ENCODE measurements at regions not wholly inside any gene's neighbourhood (a gene's known extent, or its start where the extent isn't known, plus 50 kb on each side); places are given as distances from the start of the nearest gene placed in this dataset.

- Histone ChIP-seq H3K27ac (ENCODE audit: low read length) (no peak overlapping the region), H3K4me3 (ENCODE audit: low read length in 2 of 2) (no peak overlapping the region), H3K9me3 (ENCODE audit: control insufficient read depth in 2 of 2, low read length in 2 of 2) (no peaks in the 10 kb centered on the region), H3K4me1 (ENCODE audit: control insufficient read depth, insufficient read depth, low read length) (no peaks in the 10 kb centered on the region), H3K9ac (ENCODE audit: low read length in 2 of 2) (no peak overlapping the region), H3K36me3 (ENCODE audit: control insufficient read depth in 2 of 2, insufficient read depth in 2 of 2, low read length in 2 of 2) (no peaks in the 10 kb centered on the region), H3K27me3 (ENCODE audit: control insufficient read depth in 1 of 2, insufficient read depth in 2 of 2, low read length in 2 of 2) (no peaks in the 10 kb centered on the region)
Measured at GRCh38 chr7:46213154-46213537, 292.1 kb upstream of the IGFBP3 start.

- Histone ChIP-seq H3K4me3 (ENCODE audit: low read length in 2 of 2) (no peak overlapping the region), H3K9me3 (ENCODE audit: control insufficient read depth in 2 of 2, low read length in 2 of 2) (no peaks in the 10 kb centered on the region), H3K27me3 (ENCODE audit: control insufficient read depth in 1 of 2, insufficient read depth in 2 of 2, low read length in 2 of 2) (no peaks in the 10 kb centered on the region), H3K36me3 (ENCODE audit: control insufficient read depth in 2 of 2, insufficient read depth in 2 of 2, low read length in 2 of 2) (no peaks in the 10 kb centered on the region), H3K27ac (ENCODE audit: low read length) (no peak overlapping the region), H3K4me1 (ENCODE audit: control insufficient read depth, insufficient read depth, low read length) (no peaks in the 10 kb centered on the region), H3K9ac (ENCODE audit: low read length in 2 of 2) (no peak overlapping the region)
Measured at GRCh38 chr7:46212425-46213153, 291.5 kb upstream of the IGFBP3 start.

- Histone ChIP-seq H3K9ac (ENCODE audit: low read length in 2 of 2) (no peak overlapping the region), H3K4me3 (ENCODE audit: low read length in 2 of 2) (no peak overlapping the region), H3K36me3 (ENCODE audit: control insufficient read depth in 2 of 2, insufficient read depth in 2 of 2, low read length in 2 of 2) (no peaks in the 10 kb centered on the region), H3K4me1 (ENCODE audit: control insufficient read depth, insufficient read depth, low read length) (peaks cover 5% of the 10 kb centered on the region), H3K9me3 (ENCODE audit: control insufficient read depth in 2 of 2, low read length in 2 of 2) (no peaks in the 10 kb centered on the region), H3K27ac (ENCODE audit: low read length) (no peak overlapping the region), H3K27me3 (ENCODE audit: control insufficient read depth in 1 of 2, insufficient read depth in 2 of 2, low read length in 2 of 2) (no peaks in the 10 kb centered on the region)
Measured at GRCh38 chr7:46210467-46210866, 289.4 kb upstream of the IGFBP3 start.

GRCh38 chr7:46209611-46210388, 288.7 kb upstream of the IGFBP3 start:
- Histone ChIP-seq H3K4me3 (ENCODE audit: low read length in 2 of 2) (no peak overlapping the region), H3K9ac (ENCODE audit: low read length in 2 of 2) (no peak overlapping the region), H3K27me3 (ENCODE audit: control insufficient read depth in 1 of 2, insufficient read depth in 2 of 2, low read length in 2 of 2) (no peaks in the 10 kb centered on the region), H3K4me1 (ENCODE audit: control insufficient read depth, insufficient read depth, low read length) (peaks cover 5% of the 10 kb centered on the region), H3K27ac (ENCODE audit: low read length) (no peak overlapping the region), H3K9me3 (ENCODE audit: control insufficient read depth in 2 of 2, low read length in 2 of 2) (no peaks in the 10 kb centered on the region), H3K36me3 (ENCODE audit: control insufficient read depth in 2 of 2, insufficient read depth in 2 of 2, low read length in 2 of 2) (no peaks in the 10 kb centered on the region)

- Histone ChIP-seq H3K4me1 (ENCODE audit: control insufficient read depth, insufficient read depth, low read length) (peaks cover 5% of the 10 kb centered on the region), H3K27ac (ENCODE audit: low read length) (no peak overlapping the region), H3K9me3 (ENCODE audit: control insufficient read depth in 2 of 2, low read length in 2 of 2) (no peaks in the 10 kb centered on the region), H3K4me3 (ENCODE audit: low read length in 2 of 2) (no peak overlapping the region), H3K9ac (ENCODE audit: low read length in 2 of 2) (no peak overlapping the region), H3K27me3 (ENCODE audit: control insufficient read depth in 1 of 2, insufficient read depth in 2 of 2, low read length in 2 of 2) (no peaks in the 10 kb centered on the region), H3K36me3 (ENCODE audit: control insufficient read depth in 2 of 2, insufficient read depth in 2 of 2, low read length in 2 of 2) (no peaks in the 10 kb centered on the region)
Measured at GRCh38 chr7:46208635-46209525, 287.8 kb upstream of the IGFBP3 start.

- no peaks in the 10 kb centered on the region for H3K36me3 ChIP-seq (ENCODE audit: control insufficient read depth in 2 of 2, insufficient read depth in 2 of 2, low read length in 2 of 2)
- no peak overlapping the region for H3K27ac ChIP-seq (ENCODE audit: low read length)
- H3K4me3 ChIP-seq (ENCODE audit: low read length in 2 of 2), result no peak overlapping the region
- no peaks in the 10 kb centered on the region for H3K27me3 ChIP-seq (ENCODE audit: control insufficient read depth in 1 of 2, insufficient read depth in 2 of 2, low read length in 2 of 2)
- H3K4me1 ChIP-seq (ENCODE audit: control insufficient read depth, insufficient read depth, low read length), result peaks cover 5% of the 10 kb centered on the region
- no peaks in the 10 kb centered on the region for H3K9me3 ChIP-seq (ENCODE audit: control insufficient read depth in 2 of 2, low read length in 2 of 2)
- H3K9ac ChIP-seq (ENCODE audit: low read length in 2 of 2), result no peak overlapping the region
Measured at GRCh38 chr7:46207931-46208634, 287.0 kb upstream of the IGFBP3 start.

GRCh38 chr7:46206476-46207060, 285.5 kb upstream of the IGFBP3 start:
- Histone ChIP-seq H3K36me3 (ENCODE audit: control insufficient read depth in 2 of 2, insufficient read depth in 2 of 2, low read length in 2 of 2) (no peaks in the 10 kb centered on the region), H3K27me3 (ENCODE audit: control insufficient read depth in 1 of 2, insufficient read depth in 2 of 2, low read length in 2 of 2) (no peaks in the 10 kb centered on the region), H3K4me3 (ENCODE audit: low read length in 2 of 2) (no peak overlapping the region), H3K4me1 (ENCODE audit: control insufficient read depth, insufficient read depth, low read length) (peaks cover 5% of the 10 kb centered on the region), H3K9me3 (ENCODE audit: control insufficient read depth in 2 of 2, low read length in 2 of 2) (no peaks in the 10 kb centered on the region), H3K9ac (ENCODE audit: low read length in 2 of 2) (no peak overlapping the region), H3K27ac (ENCODE audit: low read length) (no peak overlapping the region)

- Histone ChIP-seq H3K9me3 (ENCODE audit: control insufficient read depth in 2 of 2, low read length in 2 of 2) (no peaks in the 10 kb centered on the region), H3K4me1 (ENCODE audit: control insufficient read depth, insufficient read depth, low read length) (peaks cover 5% of the 10 kb centered on the region), H3K27ac (ENCODE audit: low read length) (no peak overlapping the region), H3K36me3 (ENCODE audit: control insufficient read depth in 2 of 2, insufficient read depth in 2 of 2, low read length in 2 of 2) (no peaks in the 10 kb centered on the region), H3K27me3 (ENCODE audit: control insufficient read depth in 1 of 2, insufficient read depth in 2 of 2, low read length in 2 of 2) (no peaks in the 10 kb centered on the region), H3K4me3 (ENCODE audit: low read length in 2 of 2) (no peak overlapping the region), H3K9ac (ENCODE audit: low read length in 2 of 2) (no peak overlapping the region)
Measured at GRCh38 chr7:46205478-46205877, 284.4 kb upstream of the IGFBP3 start.

- Histone ChIP-seq H3K9ac (ENCODE audit: low read length in 2 of 2) (no peak overlapping the region), H3K27me3 (ENCODE audit: control insufficient read depth in 1 of 2, insufficient read depth in 2 of 2, low read length in 2 of 2) (no peaks in the 10 kb centered on the region), H3K4me1 (ENCODE audit: control insufficient read depth, insufficient read depth, low read length) (peaks cover 5% of the 10 kb centered on the region), H3K27ac (ENCODE audit: low read length) (no peak overlapping the region), H3K9me3 (ENCODE audit: control insufficient read depth in 2 of 2, low read length in 2 of 2) (no peaks in the 10 kb centered on the region), H3K36me3 (ENCODE audit: control insufficient read depth in 2 of 2, insufficient read depth in 2 of 2, low read length in 2 of 2) (no peaks in the 10 kb centered on the region), H3K4me3 (ENCODE audit: low read length in 2 of 2) (no peak overlapping the region)
Measured at GRCh38 chr7:46203926-46204325, 282.9 kb upstream of the IGFBP3 start.

GRCh38 chr7:46202379-46202778, 281.3 kb upstream of the IGFBP3 start:
- H3K27ac ChIP-seq (ENCODE audit: low read length), result no peak overlapping the region
- no peak overlapping the region for H3K4me3 ChIP-seq (ENCODE audit: low read length in 2 of 2)
- peaks cover 5% of the 10 kb centered on the region for H3K4me1 ChIP-seq (ENCODE audit: control insufficient read depth, insufficient read depth, low read length)
- no peaks in the 10 kb centered on the region for H3K36me3 ChIP-seq (ENCODE audit: control insufficient read depth in 2 of 2, insufficient read depth in 2 of 2, low read length in 2 of 2)
- H3K9me3 ChIP-seq (ENCODE audit: control insufficient read depth in 2 of 2, low read length in 2 of 2), result no peaks in the 10 kb centered on the region
- no peak overlapping the region for H3K9ac ChIP-seq (ENCODE audit: low read length in 2 of 2)
- H3K27me3 ChIP-seq (ENCODE audit: control insufficient read depth in 1 of 2, insufficient read depth in 2 of 2, low read length in 2 of 2), result no peaks in the 10 kb centered on the region
